ENCODE measurements at regions not wholly inside any gene's neighbourhood (a gene's known extent, or its start where the extent isn't known, plus 50 kb on each side); places are given as distances from the start of the nearest gene placed in this dataset.

DNA sequence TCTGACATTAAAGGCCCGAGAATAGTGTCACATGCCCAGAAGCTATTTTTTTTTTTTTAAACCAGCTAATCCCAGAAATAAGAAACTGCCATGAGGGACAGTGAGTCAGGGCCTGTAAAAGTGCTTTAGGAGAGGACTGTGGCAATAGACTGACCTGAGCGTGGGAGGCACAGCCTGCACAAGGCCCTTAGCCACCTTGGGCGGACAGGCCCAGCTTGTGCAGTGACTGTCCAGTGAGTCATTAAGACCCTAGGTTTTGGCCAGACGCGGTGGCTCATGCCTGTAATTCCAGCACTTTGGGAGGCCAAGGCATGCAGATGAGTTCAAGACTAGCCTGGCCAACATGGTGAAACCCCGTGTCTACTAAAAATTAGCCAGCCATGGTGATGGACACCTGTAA, 343.0 kb upstream of the ZFHX3 start:
- no peak for TF ChIP-seq POLR2AphosphoS5 (IDR thresholded peaks at IDR 0.05; ENCODE audit: low read length)
- TF ChIP-seq, protein P1, sequence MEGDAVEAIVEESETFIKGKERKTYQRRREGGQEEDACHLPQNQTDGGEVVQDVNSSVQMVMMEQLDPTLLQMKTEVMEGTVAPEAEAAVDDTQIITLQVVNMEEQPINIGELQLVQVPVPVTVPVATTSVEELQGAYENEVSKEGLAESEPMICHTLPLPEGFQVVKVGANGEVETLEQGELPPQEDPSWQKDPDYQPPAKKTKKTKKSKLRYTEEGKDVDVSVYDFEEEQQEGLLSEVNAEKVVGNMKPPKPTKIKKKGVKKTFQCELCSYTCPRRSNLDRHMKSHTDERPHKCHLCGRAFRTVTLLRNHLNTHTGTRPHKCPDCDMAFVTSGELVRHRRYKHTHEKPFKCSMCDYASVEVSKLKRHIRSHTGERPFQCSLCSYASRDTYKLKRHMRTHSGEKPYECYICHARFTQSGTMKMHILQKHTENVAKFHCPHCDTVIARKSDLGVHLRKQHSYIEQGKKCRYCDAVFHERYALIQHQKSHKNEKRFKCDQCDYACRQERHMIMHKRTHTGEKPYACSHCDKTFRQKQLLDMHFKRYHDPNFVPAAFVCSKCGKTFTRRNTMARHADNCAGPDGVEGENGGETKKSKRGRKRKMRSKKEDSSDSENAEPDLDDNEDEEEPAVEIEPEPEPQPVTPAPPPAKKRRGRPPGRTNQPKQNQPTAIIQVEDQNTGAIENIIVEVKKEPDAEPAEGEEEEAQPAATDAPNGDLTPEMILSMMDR (IDR thresholded peaks at IDR 0.05 in 2 of 3, conservative IDR thresholded peaks at IDR 0.05 in 1 of 3; ENCODE audit: control insufficient read depth in 2 of 3, extremely low read depth in 1 of 3, insufficient read depth in 1 of 3, low read depth in 3 of 3, low read length in 3 of 3): no peak
- TF ChIP-seq POLR2A (IDR thresholded peaks at IDR 0.05; ENCODE audit: low read depth, low read length): no peak
- TF ChIP-seq, protein P2, sequence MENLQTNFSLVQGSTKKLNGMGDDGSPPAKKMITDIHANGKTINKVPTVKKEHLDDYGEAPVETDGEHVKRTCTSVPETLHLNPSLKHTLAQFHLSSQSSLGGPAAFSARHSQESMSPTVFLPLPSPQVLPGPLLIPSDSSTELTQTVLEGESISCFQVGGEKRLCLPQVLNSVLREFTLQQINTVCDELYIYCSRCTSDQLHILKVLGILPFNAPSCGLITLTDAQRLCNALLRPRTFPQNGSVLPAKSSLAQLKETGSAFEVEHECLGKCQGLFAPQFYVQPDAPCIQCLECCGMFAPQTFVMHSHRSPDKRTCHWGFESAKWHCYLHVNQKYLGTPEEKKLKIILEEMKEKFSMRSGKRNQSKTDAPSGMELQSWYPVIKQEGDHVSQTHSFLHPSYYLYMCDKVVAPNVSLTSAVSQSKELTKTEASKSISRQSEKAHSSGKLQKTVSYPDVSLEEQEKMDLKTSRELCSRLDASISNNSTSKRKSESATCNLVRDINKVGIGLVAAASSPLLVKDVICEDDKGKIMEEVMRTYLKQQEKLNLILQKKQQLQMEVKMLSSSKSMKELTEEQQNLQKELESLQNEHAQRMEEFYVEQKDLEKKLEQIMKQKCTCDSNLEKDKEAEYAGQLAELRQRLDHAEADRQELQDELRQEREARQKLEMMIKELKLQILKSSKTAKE (IDR thresholded peaks at IDR 0.05; ENCODE audit: low read depth, poor library complexity, severe bottlenecking): no peak
- no peak for TF ChIP-seq ZSCAN29 (IDR thresholded peaks at IDR 0.05)
- no peak for TF ChIP-seq KAT2A (conservative IDR thresholded peaks at IDR 0.05; ENCODE audit: control insufficient read depth, low read depth, low read length)
- TF ChIP-seq ZNF384 (IDR thresholded peaks at IDR 0.05; ENCODE audit: borderline replicate concordance, low read depth, low read length): no peak
- TF ChIP-seq SIN3A (IDR thresholded peaks at IDR 0.05; ENCODE audit: low read depth, low read length): no peak
- TF ChIP-seq, protein P3, sequence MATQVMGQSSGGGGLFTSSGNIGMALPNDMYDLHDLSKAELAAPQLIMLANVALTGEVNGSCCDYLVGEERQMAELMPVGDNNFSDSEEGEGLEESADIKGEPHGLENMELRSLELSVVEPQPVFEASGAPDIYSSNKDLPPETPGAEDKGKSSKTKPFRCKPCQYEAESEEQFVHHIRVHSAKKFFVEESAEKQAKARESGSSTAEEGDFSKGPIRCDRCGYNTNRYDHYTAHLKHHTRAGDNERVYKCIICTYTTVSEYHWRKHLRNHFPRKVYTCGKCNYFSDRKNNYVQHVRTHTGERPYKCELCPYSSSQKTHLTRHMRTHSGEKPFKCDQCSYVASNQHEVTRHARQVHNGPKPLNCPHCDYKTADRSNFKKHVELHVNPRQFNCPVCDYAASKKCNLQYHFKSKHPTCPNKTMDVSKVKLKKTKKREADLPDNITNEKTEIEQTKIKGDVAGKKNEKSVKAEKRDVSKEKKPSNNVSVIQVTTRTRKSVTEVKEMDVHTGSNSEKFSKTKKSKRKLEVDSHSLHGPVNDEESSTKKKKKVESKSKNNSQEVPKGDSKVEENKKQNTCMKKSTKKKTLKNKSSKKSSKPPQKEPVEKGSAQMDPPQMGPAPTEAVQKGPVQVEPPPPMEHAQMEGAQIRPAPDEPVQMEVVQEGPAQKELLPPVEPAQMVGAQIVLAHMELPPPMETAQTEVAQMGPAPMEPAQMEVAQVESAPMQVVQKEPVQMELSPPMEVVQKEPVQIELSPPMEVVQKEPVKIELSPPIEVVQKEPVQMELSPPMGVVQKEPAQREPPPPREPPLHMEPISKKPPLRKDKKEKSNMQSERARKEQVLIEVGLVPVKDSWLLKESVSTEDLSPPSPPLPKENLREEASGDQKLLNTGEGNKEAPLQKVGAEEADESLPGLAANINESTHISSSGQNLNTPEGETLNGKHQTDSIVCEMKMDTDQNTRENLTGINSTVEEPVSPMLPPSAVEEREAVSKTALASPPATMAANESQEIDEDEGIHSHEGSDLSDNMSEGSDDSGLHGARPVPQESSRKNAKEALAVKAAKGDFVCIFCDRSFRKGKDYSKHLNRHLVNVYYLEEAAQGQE (IDR thresholded peaks at IDR 0.05; ENCODE audit: low read depth, low read length): no peak
- no peak for TF ChIP-seq TAF1 (IDR thresholded peaks at IDR 0.05; ENCODE audit: borderline replicate concordance, low read depth, low read length)
- TF ChIP-seq RCOR1 (conservative IDR thresholded peaks at IDR 0.05; ENCODE audit: low read depth, low read length): no peak
- TF ChIP-seq BCL11A (IDR thresholded peaks at IDR 0.05; ENCODE audit: low read depth, low read length): no peak
- TF ChIP-seq NRF1 (conservative IDR thresholded peaks at IDR 0.05; ENCODE audit: low read depth, low read length): no peak
